Peyer's patch (tissue), 4 donors: ENCODE measurements at regions not wholly inside any gene's neighbourhood (a gene's known extent, or its start where the extent isn't known, plus 50 kb on each side); places are given as distances from the start of the nearest gene placed in this dataset.

Experiments
- POLR2A ChIP-seq, 2 donors: fragments of 450-650 bp; IDR thresholded peaks; one replicate each; pipeline ENCODE4 v1.5.1; 2017; ENCODE audit warnings: antibody characterized with exemption in 2 of 2, mild to moderate bottlenecking in 2 of 2, moderate library complexity in 2 of 2
- TF ChIP-seq, protein P1 (sequence below), 6 experiments: fragments of 450-650 bp in 4 of 6; fragments of 200-600 bp in 2 of 6; sonication (generic) in 1 of 6; IDR thresholded peaks; one replicate each; pipeline ENCODE4 v1.5.1; 2017 to 2019; ENCODE audit warnings: antibody characterized with exemption in 6 of 6, mild to moderate bottlenecking in 3 of 6, moderate library complexity in 1 of 6

DNA sequence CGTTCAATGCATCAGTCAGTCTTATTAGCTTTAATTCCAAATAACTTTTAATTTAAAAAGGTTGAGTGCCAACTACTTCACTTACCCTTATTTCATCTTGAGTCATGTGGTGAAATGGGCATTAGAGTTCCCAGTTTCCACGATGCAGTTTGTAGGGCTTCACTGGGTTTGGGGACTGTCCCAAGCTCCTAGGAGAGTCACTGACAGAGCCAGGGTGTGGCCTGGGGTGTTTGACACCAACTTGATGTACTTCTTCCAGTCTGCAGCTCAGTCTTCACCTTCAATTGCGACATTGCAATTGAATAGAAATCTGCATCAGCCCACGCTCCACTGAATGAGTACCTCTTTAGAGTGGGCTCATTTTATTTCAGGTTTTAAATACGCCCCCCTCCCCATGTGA, 165.3 kb downstream of the ARL4C start:
- TF ChIP-seq POLR2A (IDR thresholded peaks at IDR 0.05): no peak
- TF ChIP-seq, protein P1, sequence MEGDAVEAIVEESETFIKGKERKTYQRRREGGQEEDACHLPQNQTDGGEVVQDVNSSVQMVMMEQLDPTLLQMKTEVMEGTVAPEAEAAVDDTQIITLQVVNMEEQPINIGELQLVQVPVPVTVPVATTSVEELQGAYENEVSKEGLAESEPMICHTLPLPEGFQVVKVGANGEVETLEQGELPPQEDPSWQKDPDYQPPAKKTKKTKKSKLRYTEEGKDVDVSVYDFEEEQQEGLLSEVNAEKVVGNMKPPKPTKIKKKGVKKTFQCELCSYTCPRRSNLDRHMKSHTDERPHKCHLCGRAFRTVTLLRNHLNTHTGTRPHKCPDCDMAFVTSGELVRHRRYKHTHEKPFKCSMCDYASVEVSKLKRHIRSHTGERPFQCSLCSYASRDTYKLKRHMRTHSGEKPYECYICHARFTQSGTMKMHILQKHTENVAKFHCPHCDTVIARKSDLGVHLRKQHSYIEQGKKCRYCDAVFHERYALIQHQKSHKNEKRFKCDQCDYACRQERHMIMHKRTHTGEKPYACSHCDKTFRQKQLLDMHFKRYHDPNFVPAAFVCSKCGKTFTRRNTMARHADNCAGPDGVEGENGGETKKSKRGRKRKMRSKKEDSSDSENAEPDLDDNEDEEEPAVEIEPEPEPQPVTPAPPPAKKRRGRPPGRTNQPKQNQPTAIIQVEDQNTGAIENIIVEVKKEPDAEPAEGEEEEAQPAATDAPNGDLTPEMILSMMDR (IDR thresholded peaks at IDR 0.05): no peak
